Posterior vena cava (tissue), 2 donors: ENCODE measurements at regions not wholly inside any gene's neighbourhood (a gene's known extent, or its start where the extent isn't known, plus 50 kb on each side); places are given as distances from the start of the nearest gene placed in this dataset.

Experiments used
- DNase-seq: peaks from one replicate; pipeline ENCODE4 v3.0.0-alpha.2; 2020; ENCODE audit warnings: low spot score
- intact Hi-C, 2 donors: fragments of 100-400 bp; cut with DNase I; formaldehyde crosslinking; loops; one replicate each; pipeline versions ENCODE4 v1.14.1 to v1.14.2; 2022 to 2023
- donor health status: DM: yes; HTN: yes; CAD: no.
- donor health status: DM: yes; HTN: yes; CAD: no.

- intact Hi-C loops = no loop called here
- DNase-seq = no peak
Measured at GRCh38 chr18:30929718-30930117, 112.8 kb downstream of the DSC3 start.

DNA sequence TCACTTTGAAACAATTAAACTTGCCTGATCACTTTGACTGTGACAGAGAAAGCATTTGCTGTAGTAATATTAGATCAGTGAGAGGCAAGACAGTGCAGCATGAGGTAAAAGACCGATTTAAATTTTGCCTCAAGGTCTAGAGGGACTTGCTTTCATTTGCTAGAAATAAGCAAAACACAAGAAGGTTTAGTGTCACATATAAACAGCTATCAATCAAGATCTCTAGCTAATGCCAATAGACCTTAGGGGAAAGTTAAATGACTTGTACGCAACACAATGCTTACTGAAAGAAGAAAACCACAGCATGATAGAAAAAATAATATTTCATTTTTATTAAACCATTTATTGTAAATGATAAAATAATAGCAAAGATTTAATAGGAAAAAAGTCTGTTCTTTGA, 113.5 kb downstream of the DSC3 start:
- no peak for DNase-seq
- intact Hi-C loops = no loop called here

DNA sequence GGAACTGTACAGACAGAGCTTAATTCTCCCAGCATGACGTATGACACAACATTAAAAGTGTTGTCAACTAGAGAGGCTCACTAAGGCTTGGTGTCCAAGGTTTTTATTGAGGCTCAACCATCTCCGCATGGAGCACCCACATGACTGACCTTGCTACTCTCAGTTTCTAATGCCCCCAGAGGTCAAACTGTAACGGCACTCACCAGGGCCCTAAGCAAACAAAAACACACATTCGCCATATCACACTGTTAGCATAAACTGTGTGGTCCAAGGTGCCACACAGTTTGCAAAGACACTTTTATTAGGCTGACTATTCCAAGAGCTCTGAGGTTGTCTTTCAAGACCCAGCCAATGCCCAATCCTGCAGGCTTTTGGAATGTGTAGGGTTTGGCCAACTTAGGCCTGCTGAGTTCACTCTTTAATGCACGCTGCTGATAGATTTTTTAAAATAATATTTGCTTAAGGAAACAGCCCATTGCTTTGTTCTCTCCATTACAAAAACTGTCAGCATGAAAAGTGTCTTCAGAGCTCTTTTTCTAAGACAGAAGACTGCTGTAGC, 114.9 kb downstream of the DSC3 start:
- DNase-seq = no peak
- intact Hi-C loops = no loop called here

DNA sequence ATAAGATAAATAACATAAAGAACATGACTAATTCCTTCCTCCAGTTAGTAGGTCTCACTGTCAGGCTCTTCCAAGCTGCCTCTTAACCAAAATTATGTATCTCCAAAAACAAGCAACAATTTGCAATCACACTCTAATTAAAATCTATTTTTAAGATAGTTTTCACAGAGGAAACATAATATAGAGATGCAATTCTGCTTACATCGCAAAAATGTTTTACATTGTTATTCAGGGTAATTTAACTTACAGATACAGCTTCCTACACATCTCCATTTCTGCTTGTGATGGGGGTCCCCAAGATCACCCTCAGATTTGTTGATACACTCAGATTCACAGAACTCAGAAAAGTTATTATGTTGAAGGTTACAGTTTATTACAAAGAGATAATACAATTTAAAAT, 115.5 kb downstream of the DSC3 start:
- no peak for DNase-seq
- intact Hi-C loops = no loop called here

DNA sequence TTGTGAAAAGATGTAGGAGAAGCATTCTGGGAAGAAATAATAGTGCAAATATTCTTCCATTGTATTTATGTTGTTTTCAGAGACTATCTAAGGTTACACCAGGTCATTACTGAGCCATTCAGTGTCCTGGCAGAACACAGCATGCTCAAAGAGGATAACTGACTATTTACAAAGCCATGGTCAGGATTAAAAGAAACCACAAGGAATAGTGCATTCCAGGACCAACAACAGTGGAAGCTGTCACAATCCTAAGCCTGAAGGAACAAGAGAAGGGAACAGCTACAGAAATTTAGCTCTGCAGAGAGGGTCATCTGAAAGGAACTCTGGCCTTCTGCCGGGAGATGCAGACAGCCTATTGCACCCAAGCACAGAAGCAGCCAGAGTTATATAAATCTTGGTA, 116.7 kb downstream of the DSC3 start:
- intact Hi-C loops = no loop called here
- no peak for DNase-seq

DNA sequence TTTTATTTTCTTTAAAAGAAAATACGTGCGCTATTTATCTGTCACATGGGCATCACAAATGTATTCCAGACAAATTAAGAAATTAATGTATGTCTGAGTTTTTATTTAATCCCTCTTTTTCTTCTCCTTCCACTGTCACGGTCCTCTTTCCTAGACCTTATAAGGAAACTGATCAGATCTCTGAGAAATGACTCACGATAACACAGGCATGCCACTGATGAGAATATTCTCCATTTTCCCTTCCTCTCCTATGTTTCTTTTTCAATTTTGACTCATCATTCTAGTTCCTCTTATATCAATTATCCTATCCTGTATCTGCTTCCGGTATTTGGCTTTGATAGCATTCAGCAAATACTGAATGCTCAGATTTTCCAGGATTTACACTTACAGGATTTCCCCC, 121.8 kb downstream of the DSC3 start:
- intact Hi-C loops = no loop called here
- no peak for DNase-seq

- intact Hi-C loops = no loop called here
- DNase-seq = no peak
Measured at GRCh38 chr18:30920351-30920750, 122.2 kb downstream of the DSC3 start.

- no peak for DNase-seq
- intact Hi-C loops = no loop called here
Measured at GRCh38 chr18:30917651-30918050, 124.9 kb downstream of the DSC3 start.

- DNase-seq = no peak
- intact Hi-C loops = no loop called here
Measured at GRCh38 chr18:30915336-30915988, 127.1 kb downstream of the DSC3 start.

DNA sequence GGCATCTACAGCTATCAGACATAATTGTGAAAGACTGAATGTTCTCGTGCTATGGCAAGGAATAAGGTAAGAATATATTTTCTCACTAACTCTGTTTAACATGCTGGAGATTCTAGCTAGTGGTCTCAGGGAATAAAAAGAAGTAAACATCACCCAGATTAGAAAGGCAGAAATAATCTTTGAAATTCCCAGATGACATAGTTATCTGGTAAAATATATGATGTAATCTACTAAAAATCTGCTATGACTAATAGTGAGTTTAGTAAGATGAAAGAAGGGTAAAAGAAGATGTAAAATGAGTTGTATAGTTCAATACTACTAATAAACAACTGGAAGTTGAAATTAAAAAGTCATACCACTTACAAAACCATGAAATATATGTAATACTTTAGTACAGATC, 134.2 kb downstream of the DSC3 start:
- DNase-seq = no peak
- intact Hi-C loops = no loop called here

DNA sequence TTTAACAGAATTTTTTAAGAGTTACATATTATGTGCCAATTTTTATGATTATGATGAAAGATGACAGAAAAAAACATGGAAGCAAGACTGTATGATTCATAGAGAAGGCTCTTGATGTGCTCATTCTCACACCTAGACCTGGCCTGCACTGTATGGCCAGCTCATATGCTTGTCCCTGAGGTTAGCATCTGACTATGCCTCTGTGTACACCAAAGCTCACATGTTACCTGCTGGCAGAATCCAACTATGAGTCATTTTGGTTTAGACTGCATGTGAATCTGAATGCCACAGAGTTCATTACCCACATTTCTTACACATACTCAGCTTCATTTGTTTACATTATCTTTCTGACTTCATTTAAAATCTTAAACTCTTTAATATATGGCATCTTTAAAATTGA, 139.0 kb downstream of the DSC3 start:
- intact Hi-C loops = no loop called here
- no peak for DNase-seq

- intact Hi-C loops = no loop called here
- DNase-seq = no peak
Measured at GRCh38 chr18:30889519-30890301, 152.8 kb downstream of the DSC3 start.

DNA sequence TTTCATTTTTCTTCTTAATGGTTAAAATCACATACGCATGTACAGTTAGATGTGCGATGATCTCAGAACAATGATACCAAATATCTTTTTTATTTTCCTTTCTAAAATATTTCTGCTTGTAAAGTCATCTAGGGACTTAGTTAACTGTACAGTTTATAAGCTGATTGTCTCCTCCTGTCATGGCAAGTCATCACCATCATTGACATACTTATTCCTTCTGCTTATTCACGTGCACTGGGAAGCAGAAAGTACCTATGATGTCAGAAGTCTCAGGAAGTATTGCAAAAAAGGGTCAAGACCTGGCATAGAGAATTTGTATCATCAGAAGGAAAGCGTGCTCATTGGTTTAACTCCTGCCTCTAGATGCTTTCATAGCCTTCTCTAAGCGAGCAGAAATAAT, 154.2 kb downstream of the DSC3 start:
- no peak for DNase-seq
- intact Hi-C loops = no loop called here

GRCh38 chr18:30886998-30887397, 155.5 kb downstream of the DSC3 start:
- DNase-seq = no peak
- intact Hi-C loops = no loop called here

DNA sequence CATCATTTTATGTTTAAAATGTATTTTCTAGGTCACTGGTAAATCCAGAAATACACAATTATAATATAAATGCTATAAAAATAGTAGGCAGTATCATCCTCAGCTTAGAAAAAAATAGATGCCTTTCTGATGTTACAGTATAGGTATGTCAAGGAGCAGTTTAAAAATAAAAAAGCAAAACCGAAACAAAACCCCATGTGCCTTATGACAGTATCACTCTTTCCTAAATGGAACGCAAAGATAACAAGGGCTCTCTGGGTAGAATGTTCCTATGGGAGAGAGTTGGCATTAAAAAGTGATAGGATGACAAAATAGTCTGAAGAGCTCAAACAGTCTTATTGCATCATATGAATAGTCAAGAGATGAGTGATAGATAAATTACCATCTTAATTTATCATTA, 172.1 kb downstream of the DSC3 start:
- intact Hi-C loops = no loop called here
- DNase-seq = no peak

- DNase-seq = no peak
- intact Hi-C loops = no loop called here
Measured at GRCh38 chr18:30862900-30863299, 179.6 kb downstream of the DSC3 start.

DNA sequence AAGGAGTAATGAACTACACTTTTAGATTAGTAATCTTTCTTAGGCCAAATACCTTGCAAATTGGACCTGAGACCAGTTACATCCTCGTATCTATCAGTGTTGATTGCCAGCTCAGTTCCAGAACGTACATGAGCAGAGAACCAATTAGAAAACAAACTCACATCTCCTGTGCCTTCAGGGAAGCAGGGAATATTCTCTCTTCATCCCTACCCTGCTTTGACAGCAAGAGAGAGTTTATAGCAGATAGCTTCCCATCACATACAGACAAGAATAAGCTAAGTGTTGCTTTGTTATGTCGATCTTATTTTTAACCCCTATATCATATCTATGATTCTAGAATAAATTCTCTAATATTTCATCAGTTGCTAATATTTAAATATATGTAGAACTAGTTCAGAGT, 181.8 kb downstream of the DSC3 start:
- intact Hi-C loops = no loop called here
- DNase-seq = no peak

- intact Hi-C loops = no loop called here
Measured at GRCh38 chr18:30859036-30859435, 183.5 kb downstream of the DSC3 start.

GRCh38 chr18:30858560-30858959, 184.0 kb downstream of the DSC3 start:
- intact Hi-C loops = no loop called here

More at GRCh38 chr18:30859036-30859435, 183.5 kb downstream of the DSC3 start:
- no peak for DNase-seq

GRCh38 chr18:30855762-30856161, 186.8 kb downstream of the DSC3 start:
- intact Hi-C loops = no loop called here
- no peak for DNase-seq

More at GRCh38 chr18:30858560-30858959, 184.0 kb downstream of the DSC3 start:
- DNase-seq = no peak

- intact Hi-C loops = loop anchor here in 1 of 2 donors (5.0 kb wide), 1 partner anchor 1924 kb away; no protein-coding TSS in a partner anchor
- DNase-seq = no peak
Measured at GRCh38 chr18:30852980-30853379, 189.6 kb downstream of the DSC3 start.
